ENCODE measurements at regions not wholly inside any gene's neighbourhood (a gene's known extent, or its start where the extent isn't known, plus 50 kb on each side); places are given as distances from the start of the nearest gene placed in this dataset.
"Not testable (repeated sequence)": the region's sequence is repeated elsewhere in the genome, so short reads cannot be mapped to it uniquely, and the experiment has no call there.

GRCh38 chr1:143850637-143851036 is 121.1 kb downstream of the FAM72C start:
- DNase-seq; ATAC-seq (ENCODE audit: poor library complexity); intact Hi-C loops (cut with DNase I): not testable (repeated sequence)

GRCh38 chr1:143848859-143849258 is 122.9 kb downstream of the FAM72C start:
- ATAC-seq (ENCODE audit: poor library complexity); DNase-seq; intact Hi-C loops (cut with DNase I): not testable (repeated sequence)

GRCh38 chr1:143845193-143845592 is 126.6 kb downstream of the FAM72C start:
- ATAC-seq (ENCODE audit: poor library complexity); intact Hi-C loops (cut with DNase I); DNase-seq: not testable (repeated sequence)

GRCh38 chr1:143842058-143842457 is 129.7 kb downstream of the FAM72C start:
- intact Hi-C loops (cut with DNase I); ATAC-seq (ENCODE audit: poor library complexity); DNase-seq: not testable (repeated sequence)

- ATAC-seq (ENCODE audit: poor library complexity); intact Hi-C loops (cut with DNase I): not testable (repeated sequence)
Measured at GRCh38 chr1:143839182-143839581, 132.6 kb downstream of the FAM72C start.

GRCh38 chr1:143838598-143838929 is 133.2 kb downstream of the FAM72C start:
- intact Hi-C loops (cut with DNase I); DNase-seq; ATAC-seq (ENCODE audit: poor library complexity): not testable (repeated sequence)

More at GRCh38 chr1:143839182-143839581, 132.6 kb downstream of the FAM72C start:
- not testable (repeated sequence) for DNase-seq

- ATAC-seq (ENCODE audit: poor library complexity); intact Hi-C loops (cut with DNase I): not testable (repeated sequence)
- peak; percentile 26 for DNase-seq
Measured at GRCh38 chr1:143837924-143838597, 133.7 kb downstream of the FAM72C start.

- ATAC-seq (ENCODE audit: poor library complexity); DNase-seq; intact Hi-C loops (cut with DNase I): not testable (repeated sequence)
Measured at GRCh38 chr1:143833376-143833775, 138.4 kb downstream of the FAM72C start.

GRCh38 chr1:143832379-143832716 is 139.4 kb downstream of the FAM72C start:
- intact Hi-C loops (cut with DNase I); ATAC-seq (ENCODE audit: poor library complexity): not testable (repeated sequence)

GRCh38 chr1:143831479-143832378 is 140.1 kb downstream of the FAM72C start:
- intact Hi-C loops (cut with DNase I); DNase-seq; ATAC-seq (ENCODE audit: poor library complexity): not testable (repeated sequence)

More at GRCh38 chr1:143832379-143832716, 139.4 kb downstream of the FAM72C start:
- DNase-seq = not testable (repeated sequence)

GRCh38 chr1:143826162-143826561 is 145.6 kb downstream of the FAM72C start:
- DNase-seq; ATAC-seq (ENCODE audit: poor library complexity); intact Hi-C loops (cut with DNase I): not testable (repeated sequence)

- DNase-seq; intact Hi-C loops (cut with DNase I); ATAC-seq (ENCODE audit: poor library complexity): not testable (repeated sequence)
Measured at GRCh38 chr1:143824266-143824665, 147.5 kb downstream of the FAM72C start.

- intact Hi-C loops (cut with DNase I); ATAC-seq (ENCODE audit: poor library complexity); DNase-seq: not testable (repeated sequence)
Measured at GRCh38 chr1:143820058-143820457, 151.7 kb downstream of the FAM72C start.

- ATAC-seq (ENCODE audit: poor library complexity); DNase-seq; intact Hi-C loops (cut with DNase I): not testable (repeated sequence)
Measured at GRCh38 chr1:143816369-143816768, 155.4 kb downstream of the FAM72C start.

GRCh38 chr1:143805374-143805773 is 166.4 kb downstream of the FAM72C start:
- DNase-seq; intact Hi-C loops (cut with DNase I): not testable (repeated sequence)
- peak; percentile 26 for ATAC-seq (ENCODE audit: poor library complexity)

- intact Hi-C loops (cut with DNase I); DNase-seq: not testable (repeated sequence)
- peak; percentile 18 for ATAC-seq (ENCODE audit: poor library complexity)
Measured at GRCh38 chr1:143804707-143805356, 167.0 kb downstream of the FAM72C start.

- DNase-seq (peak; percentile 44), ATAC-seq (ENCODE audit: poor library complexity) (peak; percentile 70)
- intact Hi-C loops (cut with DNase I) = not testable (repeated sequence)
Measured at GRCh38 chr1:143803927-143804411, 167.8 kb downstream of the FAM72C start.

GRCh38 chr1:143803095-143803494 is 168.7 kb downstream of the FAM72C start:
- DNase-seq; intact Hi-C loops (cut with DNase I): not testable (repeated sequence)
- ATAC-seq (ENCODE audit: poor library complexity) = peak; percentile 93

Measured in Right ventricle myocardium superior (tissue), 1 donor.